GM03348 (cell line): ENCODE measurements at regions not wholly inside any gene's neighbourhood (a gene's known extent, or its start where the extent isn't known, plus 50 kb on each side); places are given as distances from the start of the nearest gene placed in this dataset.

Experiments
- DNase-seq: peaks from one replicate; pipeline ENCODE4 v3.0.0; 2012; ENCODE audit warnings: low spot score

- no peak for DNase-seq
Observed at GRCh38 chr1:38102636-38103035, 56.0 kb upstream of the POU3F1 start.

GRCh38 chr1:38101037-38101785 lies 54.6 kb upstream of the POU3F1 start:
- no peak for DNase-seq

- DNase-seq = no peak
Observed at GRCh38 chr1:38098101-38098847, 51.7 kb upstream of the POU3F1 start.

- DNase-seq = no peak
Observed at GRCh38 chr1:38097284-38097898, 50.8 kb upstream of the POU3F1 start.
